Naive thymus-derived CD8-positive, alpha-beta T cell (primary cell): ENCODE measurements at regions not wholly inside any gene's neighbourhood (a gene's known extent, or its start where the extent isn't known, plus 50 kb on each side); places are given as distances from the start of the nearest gene placed in this dataset.
"Not testable (repeated sequence)": the region's sequence is repeated elsewhere in the genome, so short reads cannot be mapped to it uniquely, and the experiment has no call there.

Source experiments
- ATAC-seq, 2 donors: fragments of 150-1000 bp; cut with Tn5 transposase in 1 of 2; sonication (Bioruptor Pico), chemical (Tn5 transposase) in 1 of 2; 1 replicate in 1 of 2; 2 replicates in 1 of 2; pipeline ENCODE4 v1.10.0; 2021; ENCODE audit warnings: mild to moderate bottlenecking in 2 of 2, moderate library complexity in 2 of 2
- POLR2A ChIA-PET: fragments of 350-600 bp; sonication (Branson Sonifier 250); formaldehyde crosslinking; loops from one replicate; lab custom pipeline; 2021; ENCODE audit warnings: antibody characterized with exemption; lab: Charles Lee
- DNase-seq, 10 donors: peaks; one replicate each; pipeline versions ENCODE4 v3.0.0 to v3.0.0-alpha.2; 2020 to 2022
- H3K27ac Mint-ChIP-seq, 10 donors: one replicate each; pipeline ENCODE4 v1.8.0; 2020 to 2022; ENCODE audit warnings: mild to moderate bottlenecking in 10 of 10, mixed read lengths in 10 of 10, moderate library complexity in 4 of 10, inconsistent platforms in 1 of 10
- H3K27me3 Mint-ChIP-seq, 5 donors: one replicate each; pipeline ENCODE4 v1.8.0; 2021 to 2022; ENCODE audit warnings: mixed read lengths in 5 of 5
- H3K36me3 Mint-ChIP-seq, 3 donors: one replicate each; pipeline ENCODE4 v1.8.0; 2020 to 2022; ENCODE audit warnings: mixed read lengths in 3 of 3, mild to moderate bottlenecking in 2 of 3, inconsistent platforms in 1 of 3
- H3K4me1 Mint-ChIP-seq, 4 donors: one replicate each; pipeline ENCODE4 v1.8.0; 2021 to 2022; ENCODE audit warnings: mixed read lengths in 4 of 4
- H3K4me3 Mint-ChIP-seq, 10 donors: one replicate each; pipeline ENCODE4 v1.8.0; 2020 to 2022; ENCODE audit warnings: mild to moderate bottlenecking in 10 of 10, mixed read lengths in 10 of 10, moderate library complexity in 6 of 10, inconsistent platforms in 1 of 10
- H3K9me3 Mint-ChIP-seq, 9 donors: one replicate each; pipeline ENCODE4 v1.8.0; 2020 to 2022; ENCODE audit warnings: mixed read lengths in 9 of 9, mild to moderate bottlenecking in 3 of 9, inconsistent platforms in 1 of 9, moderate library complexity in 1 of 9

- Mint-ChIP-seq H3K9me3 (peaks cover 0 to 11% (median 7%) of the 10 kb centered on the region in 9 donors), H3K27me3 (peaks cover 2 to 15% (median 8%) of the 10 kb centered on the region in 5 donors)
- H3K4me1 Mint-ChIP-seq, ATAC-seq, H3K4me3 Mint-ChIP-seq, DNase-seq, H3K27ac Mint-ChIP-seq, POLR2A ChIA-PET, H3K36me3 Mint-ChIP-seq: not testable (repeated sequence)
Observed at GRCh38 chr5:5733058-5733457, 310.6 kb downstream of the ICE1 start.

GRCh38 chr5:5726401-5726800 is 303.9 kb downstream of the ICE1 start:
- DNase-seq (no peak), ATAC-seq (no peak)
- POLR2A ChIA-PET = no interaction called here
- peaks cover 0 to 13% (median 2%) of the 10 kb centered on the region in 5 donors for H3K27me3 Mint-ChIP-seq
- H3K9me3 Mint-ChIP-seq = no peaks in the 10 kb centered on the region
- H3K4me1 Mint-ChIP-seq = no peaks in the 10 kb centered on the region
- no peaks in the 10 kb centered on the region for H3K36me3 Mint-ChIP-seq
- no peak overlapping the region for H3K4me3 Mint-ChIP-seq
- no peak overlapping the region for H3K27ac Mint-ChIP-seq

- Mint-ChIP-seq H3K36me3 (no peaks in the 10 kb centered on the region), H3K27ac (no peak overlapping the region), H3K4me1 (no peaks in the 10 kb centered on the region), H3K4me3 (no peak overlapping the region), H3K27me3 (peaks cover 0 to 10% (median 0%) of the 10 kb centered on the region in 5 donors), H3K9me3 (no peaks in the 10 kb centered on the region)
- POLR2A ChIA-PET = no interaction called here
- ATAC-seq = no peak
- DNase-seq = no peak
Observed at GRCh38 chr5:5721881-5722280, 299.4 kb downstream of the ICE1 start.

- ATAC-seq (no peak), DNase-seq (no peak)
- H3K4me3 Mint-ChIP-seq = no peak overlapping the region
- peaks cover 0 to 18% (median 4%) of the 10 kb centered on the region in 5 donors for H3K27me3 Mint-ChIP-seq
- POLR2A ChIA-PET = no interaction called here
- H3K9me3 Mint-ChIP-seq = peaks cover 0 to 14% (median 0%) of the 10 kb centered on the region in 9 donors
- H3K4me1 Mint-ChIP-seq = no peaks in the 10 kb centered on the region
- H3K36me3 Mint-ChIP-seq = no peaks in the 10 kb centered on the region
- H3K27ac Mint-ChIP-seq = no peak overlapping the region
Observed at GRCh38 chr5:5719292-5719691, 296.8 kb downstream of the ICE1 start.

GRCh38 chr5:5716665-5717064 is 294.2 kb downstream of the ICE1 start:
- Mint-ChIP-seq H3K27ac (no peak overlapping the region), H3K27me3 (peaks cover 0 to 21% (median 5%) of the 10 kb centered on the region in 5 donors)
- ATAC-seq = no peak

GRCh38 chr5:5711592-5711991 is 289.1 kb downstream of the ICE1 start:
- Mint-ChIP-seq H3K27ac (no peak overlapping the region), H3K36me3 (no peaks in the 10 kb centered on the region), H3K4me1 (no peaks in the 10 kb centered on the region), H3K27me3 (peaks cover under 1 to 27% (median 8%) of the 10 kb centered on the region in 5 donors), H3K9me3 (peaks cover 0 to 23% (median 1%) of the 10 kb centered on the region in 9 donors), H3K4me3 (no peak overlapping the region)
- no peak for ATAC-seq
- DNase-seq = no peak
- POLR2A ChIA-PET = no interaction called here

More at GRCh38 chr5:5716665-5717064, 294.2 kb downstream of the ICE1 start:
- Mint-ChIP-seq H3K9me3 (peaks cover 0 to 23% (median 0%) of the 10 kb centered on the region in 9 donors), H3K4me1 (no peaks in the 10 kb centered on the region), H3K4me3 (no peak overlapping the region), H3K36me3 (no peaks in the 10 kb centered on the region)
- no peak for DNase-seq
- POLR2A ChIA-PET = no interaction called here

- Mint-ChIP-seq H3K4me3 (no peak overlapping the region), H3K4me1 (no peaks in the 10 kb centered on the region), H3K27ac (no peak overlapping the region), H3K36me3 (no peaks in the 10 kb centered on the region), H3K27me3 (peaks cover 1 to 26% (median 9%) of the 10 kb centered on the region in 5 donors), H3K9me3 (peaks cover 0 to 23% (median 1%) of the 10 kb centered on the region in 9 donors)
- POLR2A ChIA-PET = no interaction called here
- no peak for DNase-seq
- no peak for ATAC-seq
Observed at GRCh38 chr5:5711112-5711511, 288.6 kb downstream of the ICE1 start.

GRCh38 chr5:5710471-5710870 is 288.0 kb downstream of the ICE1 start:
- POLR2A ChIA-PET = no interaction called here
- ATAC-seq = no peak
- no peak for DNase-seq
- no peak overlapping the region for H3K27ac Mint-ChIP-seq
- H3K4me1 Mint-ChIP-seq = no peaks in the 10 kb centered on the region
- no peaks in the 10 kb centered on the region for H3K36me3 Mint-ChIP-seq
- H3K9me3 Mint-ChIP-seq = peaks cover 0 to 21% (median 1%) of the 10 kb centered on the region in 9 donors
- H3K4me3 Mint-ChIP-seq = no peak overlapping the region
- H3K27me3 Mint-ChIP-seq = peaks cover 1 to 22% (median 9%) of the 10 kb centered on the region in 5 donors

GRCh38 chr5:5708367-5708919 is 286.0 kb downstream of the ICE1 start:
- H3K4me3 Mint-ChIP-seq = no peak overlapping the region

GRCh38 chr5:5705010-5705409 is 282.5 kb downstream of the ICE1 start:
- peaks cover 0 to 2% (median 0%) of the 10 kb centered on the region in 4 donors for H3K4me1 Mint-ChIP-seq
- DNase-seq = no peak
- H3K27me3 Mint-ChIP-seq = peaks cover 3 to 41% (median 17%) of the 10 kb centered on the region in 5 donors
- H3K27ac Mint-ChIP-seq = no peak overlapping the region
- POLR2A ChIA-PET = no interaction called here
- peaks cover 0 to 2% (median 0%) of the 10 kb centered on the region in 9 donors for H3K9me3 Mint-ChIP-seq
- H3K4me3 Mint-ChIP-seq = no peak overlapping the region
- no peaks in the 10 kb centered on the region for H3K36me3 Mint-ChIP-seq
- ATAC-seq = no peak

More at GRCh38 chr5:5708367-5708919, 286.0 kb downstream of the ICE1 start:
- H3K9me3 Mint-ChIP-seq = peaks cover 0 to 2% (median 0%) of the 10 kb centered on the region in 9 donors
- DNase-seq = no peak
- POLR2A ChIA-PET = no interaction called here
- H3K4me1 Mint-ChIP-seq = peaks cover 0 to 2% (median 0%) of the 10 kb centered on the region in 4 donors
- H3K27me3 Mint-ChIP-seq = peaks cover 1 to 22% (median 8%) of the 10 kb centered on the region in 5 donors
- no peak overlapping the region for H3K27ac Mint-ChIP-seq
- no peaks in the 10 kb centered on the region for H3K36me3 Mint-ChIP-seq
- ATAC-seq = no peak

- POLR2A ChIA-PET = no interaction called here
- Mint-ChIP-seq H3K9me3 (peaks cover 0 to 2% (median 0%) of the 10 kb centered on the region in 9 donors), H3K27ac (no peak overlapping the region), H3K4me1 (peaks cover 0 to 2% (median 0%) of the 10 kb centered on the region in 4 donors), H3K4me3 (no peak overlapping the region), H3K27me3 (peaks cover 3 to 48% (median 19%) of the 10 kb centered on the region in 5 donors), H3K36me3 (no peaks in the 10 kb centered on the region)
- DNase-seq (no peak), ATAC-seq (no peak)
Observed at GRCh38 chr5:5704352-5704751, 281.9 kb downstream of the ICE1 start.

GRCh38 chr5:5702934-5703333 is 280.5 kb downstream of the ICE1 start:
- peaks cover 4 to 56% (median 26%) of the 10 kb centered on the region in 5 donors for H3K27me3 Mint-ChIP-seq
- H3K27ac Mint-ChIP-seq = no peak overlapping the region
- DNase-seq (no peak), ATAC-seq (no peak)
- peaks cover 0 to 2% (median 0%) of the 10 kb centered on the region in 4 donors for H3K4me1 Mint-ChIP-seq
- POLR2A ChIA-PET = no interaction called here
- no peak overlapping the region for H3K4me3 Mint-ChIP-seq
- no peaks in the 10 kb centered on the region for H3K36me3 Mint-ChIP-seq
- no peaks in the 10 kb centered on the region for H3K9me3 Mint-ChIP-seq

GRCh38 chr5:5700549-5700948 is 278.1 kb downstream of the ICE1 start:
- H3K27ac Mint-ChIP-seq = no peak overlapping the region
- ATAC-seq = no peak

GRCh38 chr5:5699062-5699461 is 276.6 kb downstream of the ICE1 start:
- peaks cover 0 to 4% (median 0%) of the 10 kb centered on the region in 9 donors for H3K9me3 Mint-ChIP-seq
- H3K4me1 Mint-ChIP-seq = no peaks in the 10 kb centered on the region
- DNase-seq (no peak), ATAC-seq (no peak)
- no peak overlapping the region for H3K27ac Mint-ChIP-seq
- no peak overlapping the region for H3K4me3 Mint-ChIP-seq
- POLR2A ChIA-PET = no interaction called here
- H3K36me3 Mint-ChIP-seq = no peaks in the 10 kb centered on the region
- H3K27me3 Mint-ChIP-seq = peaks cover 3 to 42% (median 18%) of the 10 kb centered on the region in 5 donors

More at GRCh38 chr5:5700549-5700948, 278.1 kb downstream of the ICE1 start:
- Mint-ChIP-seq H3K27me3 (peaks cover 3 to 54% (median 25%) of the 10 kb centered on the region in 5 donors), H3K36me3 (no peaks in the 10 kb centered on the region), H3K4me3 (no peak overlapping the region), H3K9me3 (peaks cover 0 to 1% (median 0%) of the 10 kb centered on the region in 9 donors), H3K4me1 (peaks cover 0 to 2% (median 0%) of the 10 kb centered on the region in 4 donors)
- POLR2A ChIA-PET = no interaction called here
- no peak for DNase-seq
